ENCODE measurements at regions not wholly inside any gene's neighbourhood (a gene's known extent, or its start where the extent isn't known, plus 50 kb on each side); places are given as distances from the start of the nearest gene placed in this dataset.

GRCh38 chr5:158644301-158644700 is 455.4 kb downstream of the EBF1 start:
- DNase-seq, result no peak

GRCh38 chr5:158643840-158644239 is 455.9 kb downstream of the EBF1 start:
- no peak for DNase-seq

DNA sequence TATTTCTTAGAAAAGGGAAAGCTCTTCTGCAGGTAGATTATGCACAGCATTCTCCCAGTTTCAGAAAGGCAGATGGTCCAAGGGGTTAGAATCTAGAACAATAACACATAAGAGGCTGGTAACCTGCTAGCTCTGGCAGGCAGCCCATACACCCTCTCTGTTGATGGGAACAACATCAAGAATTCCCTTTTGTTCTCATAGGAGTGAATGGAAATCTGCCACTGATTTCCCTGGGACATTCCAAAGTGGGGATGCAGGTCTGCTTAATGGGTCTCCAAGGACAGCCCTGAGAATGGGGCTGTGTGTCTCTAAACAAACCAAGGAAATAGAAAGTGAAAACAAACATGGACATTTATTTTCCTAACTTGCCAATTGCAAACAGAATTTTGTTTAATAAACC is 456.8 kb downstream of the EBF1 start:
- no peak for DNase-seq

- DNase-seq, result no peak
Observed at GRCh38 chr5:158641016-158641415, 458.7 kb downstream of the EBF1 start.

DNA sequence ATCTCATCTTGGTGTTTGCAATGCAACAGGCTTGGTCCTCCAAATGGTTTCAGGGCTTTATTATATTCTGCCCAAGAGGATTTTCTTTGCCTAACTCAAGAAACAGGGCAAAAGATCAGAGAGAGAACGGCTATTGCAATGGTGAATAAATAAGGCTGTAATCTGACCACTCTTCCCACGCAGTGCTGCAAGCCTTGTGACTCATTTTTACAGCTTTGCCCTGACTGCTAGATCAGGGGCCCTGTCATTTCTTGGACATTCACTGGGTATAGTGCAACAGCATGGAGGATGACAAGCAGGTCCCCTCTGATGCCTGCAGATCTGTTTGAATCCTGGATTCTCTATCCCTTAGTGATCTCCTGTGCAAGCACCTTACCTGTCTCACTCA is 459.1 kb downstream of the EBF1 start:
- DNase-seq, result no peak

DNA sequence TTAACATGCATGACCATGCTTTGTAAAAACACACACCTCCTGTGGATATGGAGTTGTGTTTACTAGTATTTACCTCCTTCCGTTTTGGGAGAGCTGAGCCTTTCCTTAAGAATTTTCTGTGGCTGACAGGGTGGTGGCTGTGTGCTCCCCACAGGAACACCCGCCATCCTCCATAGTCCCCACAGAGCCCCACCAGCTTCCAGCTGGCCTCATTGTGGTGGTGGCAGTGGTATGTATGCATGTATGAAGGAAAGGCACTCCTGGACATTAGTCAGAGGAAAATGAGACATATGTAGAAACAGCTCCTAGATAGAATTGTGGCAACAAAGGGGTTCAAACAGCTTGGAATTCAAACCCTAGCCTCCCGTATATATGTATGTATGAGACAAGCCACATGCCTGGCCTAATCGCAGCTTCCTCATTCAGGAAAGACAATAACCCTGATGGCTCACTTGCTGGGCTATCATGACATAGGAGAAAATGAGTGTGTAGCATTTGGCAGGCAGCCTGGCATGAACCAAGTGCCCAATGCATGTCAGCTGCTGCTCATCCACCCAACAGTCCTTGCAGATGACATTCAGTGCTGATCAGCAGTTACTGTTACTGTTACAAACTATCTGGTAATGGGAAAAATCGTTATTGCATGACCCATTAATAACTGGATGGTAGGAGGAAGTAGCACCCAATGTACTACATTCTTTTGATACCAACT is 459.7 kb downstream of the EBF1 start:
- DNase-seq, result no peak

- DNase-seq, result no peak
Observed at GRCh38 chr5:158638396-158638795, 461.3 kb downstream of the EBF1 start.

GRCh38 chr5:158637039-158637438 is 462.7 kb downstream of the EBF1 start:
- no peak for DNase-seq

DNA sequence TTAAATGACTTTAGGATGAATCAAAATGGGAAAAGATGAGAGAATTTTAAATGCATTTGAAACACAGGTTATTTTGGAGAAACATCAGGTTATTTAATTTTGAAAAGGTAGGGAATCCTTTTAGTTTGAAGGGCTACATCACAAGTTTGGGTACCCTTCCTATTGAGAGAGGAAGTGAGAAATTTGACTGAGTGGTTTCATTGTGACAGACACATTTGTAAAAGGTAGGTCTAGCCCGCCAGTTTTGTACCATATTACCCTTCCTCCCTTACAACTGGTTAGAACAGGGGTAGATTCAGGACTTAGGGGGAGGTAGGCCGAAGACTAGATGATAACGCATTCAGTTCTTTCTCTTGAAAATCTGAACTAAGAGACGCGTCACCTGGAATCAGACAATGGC is 464.2 kb downstream of the EBF1 start:
- DNase-seq, result no peak

- no peak for DNase-seq
Observed at GRCh38 chr5:158634714-158635113, 465.0 kb downstream of the EBF1 start.

DNA sequence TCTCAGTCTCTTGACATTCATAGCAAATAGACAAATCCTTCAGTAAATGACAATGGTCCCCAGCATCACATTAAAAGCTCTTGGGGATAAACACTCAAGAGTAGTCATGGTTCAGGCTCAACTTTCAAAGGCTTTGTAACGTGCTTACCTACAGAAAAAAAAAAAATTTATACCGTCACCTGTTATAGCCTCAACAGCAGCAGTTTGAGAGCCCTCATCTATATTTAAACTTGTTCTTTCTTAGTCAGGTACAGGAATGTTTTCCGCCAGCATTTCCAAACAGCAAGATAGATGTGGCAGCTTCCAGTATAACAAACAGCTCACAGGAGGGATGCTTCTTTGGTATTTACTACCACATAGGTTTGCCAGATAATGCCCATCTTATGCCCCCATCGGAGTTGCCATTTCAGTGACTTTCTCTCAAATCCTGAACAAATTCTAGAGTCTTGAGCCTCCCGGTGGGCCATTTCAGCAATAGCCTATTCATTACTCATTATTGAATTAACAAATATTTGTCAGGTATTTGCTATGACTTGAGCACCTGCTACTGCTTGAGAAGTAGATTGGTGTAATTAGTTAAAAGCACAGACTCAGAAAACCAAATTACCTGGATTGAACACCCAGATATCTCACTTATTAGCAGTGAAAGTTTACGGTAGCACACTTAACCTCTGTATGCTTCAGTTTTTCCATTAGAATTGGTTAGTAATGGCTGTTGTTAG is 470.0 kb downstream of the EBF1 start:
- DNase-seq, result no peak

DNA sequence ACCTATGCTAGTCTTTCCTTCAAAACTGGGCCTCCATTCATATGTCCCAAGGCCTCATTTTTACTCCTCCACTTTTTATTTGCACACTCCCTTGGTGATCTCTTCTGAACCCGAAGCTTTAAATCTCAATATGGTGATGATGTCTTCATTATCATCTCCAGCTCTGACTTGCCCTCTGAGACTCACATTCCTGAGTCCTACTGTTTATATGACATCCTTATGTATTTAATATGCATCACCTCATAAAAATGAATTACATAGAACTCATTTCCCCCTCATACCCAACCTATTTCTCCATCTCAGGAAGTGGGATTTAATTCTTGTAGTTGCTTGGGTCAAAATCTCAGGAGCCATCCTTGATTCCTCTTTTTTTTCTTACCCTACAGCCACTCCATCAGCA is 473.0 kb downstream of the EBF1 start:
- DNase-seq, result no peak

DNA sequence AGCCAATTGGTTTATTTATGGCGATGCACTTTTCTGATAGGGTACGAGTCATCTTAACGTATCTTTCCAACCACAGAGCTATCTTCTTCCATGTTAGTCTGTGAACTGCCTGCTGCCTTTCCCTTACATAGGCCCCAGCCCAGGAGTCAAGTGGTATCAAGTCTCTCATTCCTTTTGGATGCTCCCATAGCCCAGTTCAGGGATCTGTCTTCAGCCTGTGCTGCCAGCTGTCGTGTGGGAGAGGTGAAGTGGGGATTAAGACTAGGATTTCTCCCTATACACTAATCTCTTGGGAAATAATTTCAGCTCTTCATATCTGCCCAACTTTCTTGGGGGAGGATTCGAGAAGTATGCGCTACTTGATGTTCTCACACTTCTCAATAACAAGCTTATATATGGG is 475.7 kb downstream of the EBF1 start:
- DNase-seq, result no peak

- no peak for DNase-seq
Observed at GRCh38 chr5:158621391-158621790, 478.3 kb downstream of the EBF1 start.

GRCh38 chr5:158619083-158619788 is 480.5 kb downstream of the EBF1 start:
- DNase-seq, result no peak

- DNase-seq, result no peak
Observed at GRCh38 chr5:158618256-158618655, 481.5 kb downstream of the EBF1 start.

- no peak for DNase-seq
Observed at GRCh38 chr5:158616707-158617106, 483.0 kb downstream of the EBF1 start.

DNA sequence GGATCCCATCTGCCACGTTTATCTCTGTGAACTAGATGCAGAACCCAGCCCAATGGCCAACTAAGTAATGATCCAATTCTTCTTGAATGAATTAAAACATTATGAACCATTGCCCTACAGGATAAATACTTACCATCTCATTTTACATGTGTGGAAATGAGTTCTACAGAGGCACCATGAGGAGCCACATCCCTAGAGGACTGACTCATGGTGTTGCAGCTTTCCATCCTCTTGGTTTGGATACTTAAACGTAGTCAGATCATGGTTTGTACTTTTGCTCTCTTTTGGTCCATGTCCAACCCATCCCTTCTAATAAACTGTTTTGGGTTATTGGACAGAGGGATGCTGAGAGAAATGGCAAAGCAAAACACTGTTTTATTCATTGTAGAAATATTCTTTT is 484.8 kb downstream of the EBF1 start:
- no peak for DNase-seq

GRCh38 chr5:158611581-158611980 is 488.1 kb downstream of the EBF1 start:
- no peak for DNase-seq

GRCh38 chr5:158610051-158610415 is 489.7 kb downstream of the EBF1 start:
- no peak for DNase-seq

- no peak for DNase-seq
Observed at GRCh38 chr5:158609333-158610050, 490.2 kb downstream of the EBF1 start.

DNA sequence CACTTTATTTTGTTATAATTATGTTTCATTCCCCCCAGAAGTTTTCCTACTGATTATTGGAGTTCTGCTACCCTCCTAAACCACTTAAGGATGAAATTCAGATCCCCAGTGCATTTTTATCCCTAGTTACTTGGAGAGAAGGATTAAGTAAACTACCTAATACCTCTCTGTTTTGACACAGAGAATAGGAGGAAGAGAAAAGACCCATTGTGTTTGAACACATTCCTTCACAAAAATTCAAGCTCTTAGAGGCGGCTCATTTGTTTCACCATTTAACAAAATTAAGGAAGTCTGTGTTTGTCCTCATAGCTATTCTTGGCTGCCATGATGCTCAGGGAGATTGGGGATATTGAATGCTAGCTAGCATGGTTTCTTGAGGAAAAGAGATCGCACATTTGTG is 492.6 kb downstream of the EBF1 start:
- no peak for DNase-seq

DNA sequence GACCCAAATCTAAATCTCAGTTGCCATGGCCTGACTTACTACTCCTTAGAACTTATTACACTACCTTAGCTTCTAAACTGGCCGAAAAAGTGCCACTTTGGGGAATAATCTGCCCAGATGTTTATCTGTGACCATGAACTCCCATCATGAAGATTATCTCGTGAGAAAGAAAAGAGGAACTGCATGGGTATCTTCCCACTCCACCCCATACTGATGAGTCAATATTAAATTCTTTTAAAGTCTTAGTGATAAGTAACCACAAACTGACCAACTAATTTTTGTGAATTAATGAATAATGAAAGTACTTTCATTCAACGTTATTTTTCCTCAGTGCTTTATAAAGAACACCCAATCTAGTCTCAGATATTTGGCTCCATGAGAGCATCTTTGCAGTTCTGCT is 493.5 kb downstream of the EBF1 start:
- no peak for DNase-seq

DNA sequence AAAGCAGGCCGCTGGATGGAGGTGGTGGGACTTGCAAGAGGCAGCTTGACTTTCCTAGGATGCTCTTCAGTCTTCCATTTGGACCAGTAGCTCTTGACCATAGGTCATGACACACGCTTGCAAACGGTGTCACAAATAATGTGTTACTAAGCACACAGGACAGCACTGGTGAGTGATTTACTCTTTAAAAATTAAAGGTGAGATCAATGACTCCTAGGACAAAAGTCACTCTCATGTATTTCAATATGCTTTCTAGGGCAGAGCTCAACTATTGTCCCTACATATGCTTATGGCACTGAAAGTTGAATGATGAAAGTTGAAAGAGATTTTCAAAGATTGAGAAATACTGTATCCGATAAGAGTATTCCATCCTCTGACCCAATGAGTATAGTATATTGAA is 496.7 kb downstream of the EBF1 start:
- no peak for DNase-seq
